HL-60/S4 treated with retinoic acid at 250 ng/mL for 4 days and 3 days (cell line): ENCODE measurements at regions not wholly inside any gene's neighbourhood (a gene's known extent, or its start where the extent isn't known, plus 50 kb on each side); places are given as distances from the start of the nearest gene placed in this dataset.

ENCODE experiments used
- in situ Hi-C: fragments of 300-500 bp; cut with MboI; formaldehyde crosslinking; loops from 2 replicates; pipeline ENCODE4 v1.7.0; 2022; ENCODE audit warnings: low sequenced_read_pairs

DNA sequence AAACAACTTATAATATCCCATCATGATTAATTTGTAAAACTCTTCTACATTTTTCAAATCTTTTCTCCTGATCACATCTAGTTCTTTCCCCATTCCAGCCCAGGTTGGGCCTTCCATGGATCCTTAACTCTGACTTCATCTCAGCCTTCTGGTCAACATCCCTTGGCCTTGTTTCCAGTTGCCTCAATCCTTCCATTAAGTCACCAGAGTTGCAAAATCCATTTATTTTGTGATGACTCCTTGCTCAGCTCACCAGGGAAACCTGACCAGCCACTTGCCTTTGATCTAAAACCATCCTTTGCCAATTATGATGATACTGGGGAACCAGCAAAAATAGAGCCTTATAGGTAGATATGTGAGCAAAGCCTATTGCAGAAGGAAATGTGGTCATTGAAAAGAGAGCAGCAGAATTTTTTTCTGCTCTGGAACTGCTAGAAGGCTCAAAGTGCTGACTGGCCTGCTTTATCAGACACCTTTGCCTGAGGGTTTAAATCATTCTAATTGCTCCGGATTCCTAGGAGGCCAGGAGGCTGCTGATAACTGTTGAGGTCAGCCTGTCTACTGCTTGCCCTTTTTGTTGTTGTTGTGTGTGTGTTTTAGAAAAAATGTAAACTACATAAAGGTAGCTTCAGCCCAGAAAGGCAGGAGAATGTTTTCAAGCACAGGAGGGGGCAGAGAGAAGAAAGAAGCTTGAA, 512.2 kb upstream of the GRIA1 start:
- in situ Hi-C loops: no loop called here

DNA sequence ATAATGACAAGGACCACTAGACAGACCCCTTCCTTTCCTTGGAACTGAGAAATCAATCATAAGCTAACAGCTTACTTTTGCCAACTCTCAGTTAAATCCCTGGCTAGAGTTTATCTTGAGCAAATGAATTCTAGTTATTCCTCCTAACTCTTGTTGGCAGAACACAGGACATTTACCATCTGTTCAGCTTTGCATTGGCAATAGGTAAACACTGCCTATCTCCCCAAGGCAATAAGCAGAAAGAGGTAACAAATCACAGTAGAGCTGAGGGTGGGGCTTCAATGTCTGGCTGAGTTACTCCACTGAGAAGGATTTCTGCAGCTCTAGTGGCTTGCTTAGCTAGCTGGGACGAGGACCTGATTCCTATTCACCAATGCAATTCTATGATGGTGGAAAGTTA, 503.3 kb upstream of the GRIA1 start:
- in situ Hi-C loops: no loop called here

DNA sequence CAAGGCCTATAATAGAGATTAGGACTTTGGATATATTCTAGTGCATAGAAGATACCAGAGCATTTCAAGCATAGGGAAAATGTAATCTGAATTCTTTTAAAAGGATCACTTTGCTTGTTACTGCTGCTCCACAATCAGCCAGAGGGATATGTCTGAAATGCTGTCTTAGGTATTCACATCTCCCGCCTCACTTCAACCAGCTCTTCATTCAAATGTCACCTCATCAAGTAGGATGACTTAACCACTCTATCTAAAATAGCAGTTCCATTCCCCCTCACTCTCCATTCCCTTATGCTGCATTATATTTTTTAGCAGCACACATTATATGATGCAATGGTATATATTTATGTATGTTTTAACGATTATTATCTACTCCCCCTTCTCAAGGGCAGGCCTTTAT, 500.3 kb upstream of the GRIA1 start:
- in situ Hi-C loops: no loop called here

DNA sequence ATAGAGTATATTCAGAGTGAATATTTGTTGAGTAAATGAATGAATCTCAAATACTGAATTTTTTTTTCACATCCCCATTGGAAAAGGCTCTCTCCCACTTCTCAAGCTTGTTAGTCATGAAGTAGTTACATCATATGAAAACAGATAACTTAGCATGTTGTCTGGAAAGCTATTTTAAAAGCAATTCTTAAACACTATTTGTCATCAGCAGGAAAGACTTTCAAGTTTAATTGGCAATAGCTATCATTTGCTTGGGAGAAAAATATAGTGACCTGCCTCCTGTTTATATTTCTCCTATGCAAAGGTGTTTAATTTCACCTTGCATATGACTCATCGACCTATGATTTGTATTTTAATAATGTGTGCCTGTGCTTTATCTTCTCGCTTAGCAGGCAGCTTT, 499.8 kb upstream of the GRIA1 start:
- in situ Hi-C loops: no loop called here

DNA sequence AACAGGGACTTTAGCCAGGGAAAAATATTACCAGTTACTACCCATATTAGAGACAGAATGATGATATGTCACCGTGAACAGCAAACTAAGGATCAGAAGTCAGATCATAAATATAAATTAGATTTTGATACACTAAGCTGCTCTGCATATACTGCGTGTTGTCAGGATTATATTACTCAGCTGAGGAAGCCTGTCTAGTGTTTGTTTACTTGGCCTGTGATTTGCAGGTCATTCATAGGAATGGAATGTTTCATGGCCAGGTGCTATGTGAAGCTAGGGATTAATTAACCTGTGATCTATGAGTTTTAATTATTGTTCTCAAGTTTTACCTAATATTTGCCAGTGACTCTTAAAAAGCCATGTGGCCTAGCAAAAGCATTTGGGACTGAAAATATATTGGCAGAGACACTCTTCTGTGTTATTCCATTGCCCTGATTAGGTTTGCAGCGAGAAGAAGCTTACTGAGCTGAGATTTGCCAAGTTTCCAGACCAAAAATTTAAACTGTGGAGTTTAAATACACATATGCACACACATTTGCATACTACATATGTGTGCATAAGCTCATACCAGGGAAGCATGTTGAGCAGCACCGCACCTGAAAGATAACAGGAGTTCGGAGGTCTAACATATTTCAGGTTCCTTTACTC, 496.3 kb upstream of the GRIA1 start:
- in situ Hi-C loops: no loop called here

DNA sequence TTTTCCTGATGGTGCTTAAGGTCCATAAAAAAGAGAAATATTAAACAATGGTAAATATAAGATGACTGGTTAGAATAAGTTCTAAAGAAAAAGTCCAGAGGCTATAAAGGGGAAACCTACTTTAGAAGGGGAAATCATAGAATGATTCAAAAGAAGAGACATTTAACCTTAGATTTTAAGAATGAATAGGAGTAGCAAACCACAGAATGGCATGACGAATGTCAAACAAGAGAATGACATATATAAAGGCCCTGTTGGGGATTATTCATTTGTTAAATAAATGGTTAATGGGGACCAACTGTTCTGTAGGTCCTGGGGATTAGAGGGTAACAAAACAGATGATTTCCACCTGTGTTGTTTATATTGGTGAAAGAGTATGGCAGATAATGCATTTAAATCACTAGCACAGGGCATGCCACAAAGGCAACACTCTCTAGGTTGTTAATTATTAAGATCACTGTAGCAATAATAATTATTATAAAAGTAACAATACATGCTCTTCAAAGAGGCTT, 495.2 kb upstream of the GRIA1 start:
- in situ Hi-C loops: no loop called here

DNA sequence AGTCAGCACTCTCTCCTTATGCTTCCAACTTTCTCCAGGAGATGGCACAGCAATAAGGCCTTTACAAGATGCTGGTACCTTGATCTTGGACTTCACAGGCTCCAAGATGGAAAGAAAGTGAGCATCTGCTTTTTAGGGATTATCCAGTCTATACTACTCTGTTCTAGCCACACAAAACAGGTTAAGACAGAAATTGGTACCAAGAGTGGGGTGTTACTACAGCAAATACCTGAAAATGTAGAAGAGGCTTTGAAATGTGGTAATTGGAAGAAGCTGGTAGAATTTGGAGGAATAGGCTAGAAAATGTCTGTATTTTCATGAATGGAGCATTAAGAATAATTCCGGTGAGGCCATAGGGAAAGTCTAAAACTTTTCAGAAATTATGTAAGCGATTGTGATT, 484.8 kb upstream of the GRIA1 start:
- in situ Hi-C loops: no loop called here

DNA sequence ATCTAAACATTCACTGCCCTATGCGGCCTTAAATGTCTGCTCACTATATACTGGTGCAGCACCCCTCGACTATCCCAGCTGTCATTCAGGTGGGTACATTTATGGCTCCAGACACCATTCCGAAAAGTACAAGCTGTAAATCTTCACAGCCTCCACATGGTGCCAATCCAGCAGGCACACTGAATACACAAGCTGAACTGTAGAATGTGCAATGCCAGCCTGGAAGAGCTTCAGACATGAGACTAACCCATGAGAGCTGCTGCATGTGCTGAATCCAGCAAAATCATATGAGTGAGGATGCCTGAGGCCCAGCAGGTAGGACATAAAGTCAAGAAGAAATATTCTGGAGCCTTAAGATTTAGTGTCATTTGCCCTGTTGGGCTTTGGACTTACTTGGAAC, 483.8 kb upstream of the GRIA1 start:
- in situ Hi-C loops: no loop called here

DNA sequence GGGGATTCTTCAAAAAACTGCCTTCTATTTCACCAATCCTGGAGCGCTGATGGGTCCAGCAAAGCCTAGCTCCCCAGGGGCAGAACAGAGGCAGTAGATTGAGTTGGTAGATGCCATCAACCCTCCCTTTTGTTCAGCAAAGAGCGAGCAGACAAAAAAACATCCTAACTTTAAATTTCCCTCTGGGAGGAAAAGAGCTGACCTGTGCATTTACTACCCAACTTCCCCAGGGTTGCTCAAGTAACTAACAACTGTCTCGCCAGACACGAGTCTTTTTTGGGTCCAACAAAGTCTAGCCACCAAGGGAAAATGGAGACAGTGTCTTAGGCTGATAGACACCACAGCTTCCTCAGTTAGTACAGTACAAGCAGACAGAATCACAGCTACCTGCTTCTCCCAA, 476.3 kb upstream of the GRIA1 start:
- in situ Hi-C loops: no loop called here

DNA sequence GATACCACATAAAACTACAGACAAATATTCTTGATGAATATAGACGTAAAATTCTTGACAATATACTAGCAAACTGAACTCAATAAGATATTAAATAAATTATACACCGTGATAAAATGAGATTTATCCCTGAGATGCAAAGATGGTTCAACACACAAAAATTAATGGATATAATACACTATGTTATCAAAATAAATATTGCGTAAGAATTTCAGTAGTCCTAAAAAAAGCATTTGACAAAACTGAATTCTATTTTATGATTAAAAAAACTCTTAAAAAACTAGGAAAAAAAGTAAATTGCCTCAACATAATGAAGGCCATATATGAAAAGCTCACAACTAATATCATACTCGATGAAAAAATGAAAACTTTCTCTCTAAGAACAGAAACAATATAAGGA, 472.3 kb upstream of the GRIA1 start:
- in situ Hi-C loops: no loop called here

DNA sequence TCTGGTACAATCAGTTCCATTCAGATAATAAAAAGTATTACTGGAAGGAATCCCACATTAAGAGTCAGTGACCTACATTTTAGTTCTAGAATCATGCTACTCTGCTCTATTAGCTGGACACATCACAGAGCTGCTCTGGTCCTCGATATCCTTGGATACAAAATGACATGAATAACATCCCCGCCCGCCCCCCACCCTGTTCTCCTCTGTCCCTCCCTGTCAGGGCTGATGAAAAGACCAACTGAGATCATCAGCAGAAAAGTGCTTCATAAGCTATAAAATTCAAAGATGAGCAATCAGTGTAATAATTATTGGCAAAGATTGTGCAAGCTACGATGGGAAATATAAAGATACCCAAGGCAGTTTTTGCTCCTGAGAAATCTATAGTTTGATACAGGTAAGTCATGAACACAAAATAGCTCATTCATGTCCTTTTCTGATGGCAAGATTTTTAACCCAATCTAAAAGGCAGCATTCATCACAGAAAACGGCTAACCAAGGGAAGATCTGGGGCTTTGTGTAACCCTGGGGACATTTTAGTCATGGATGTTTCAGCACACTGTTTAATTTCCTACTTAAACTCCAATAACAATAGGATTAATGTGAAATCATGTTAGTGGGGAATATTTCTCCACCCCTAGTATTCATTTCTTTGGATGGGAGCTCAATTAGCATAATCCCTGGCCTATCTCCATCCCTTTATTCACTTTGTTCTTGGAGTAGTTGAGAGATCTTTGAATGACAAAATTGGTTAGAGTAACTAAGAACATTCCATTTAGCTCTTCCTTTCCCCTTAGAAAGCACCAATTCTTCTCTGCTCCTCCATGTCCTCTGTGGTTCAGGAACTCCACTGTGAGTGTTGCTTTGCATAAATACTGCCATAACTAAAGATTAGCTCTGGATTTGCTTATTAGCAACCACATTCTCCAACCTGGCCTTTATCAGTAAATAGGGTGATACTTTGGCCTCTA, 459.4 kb upstream of the GRIA1 start:
- in situ Hi-C loops: no loop called here

DNA sequence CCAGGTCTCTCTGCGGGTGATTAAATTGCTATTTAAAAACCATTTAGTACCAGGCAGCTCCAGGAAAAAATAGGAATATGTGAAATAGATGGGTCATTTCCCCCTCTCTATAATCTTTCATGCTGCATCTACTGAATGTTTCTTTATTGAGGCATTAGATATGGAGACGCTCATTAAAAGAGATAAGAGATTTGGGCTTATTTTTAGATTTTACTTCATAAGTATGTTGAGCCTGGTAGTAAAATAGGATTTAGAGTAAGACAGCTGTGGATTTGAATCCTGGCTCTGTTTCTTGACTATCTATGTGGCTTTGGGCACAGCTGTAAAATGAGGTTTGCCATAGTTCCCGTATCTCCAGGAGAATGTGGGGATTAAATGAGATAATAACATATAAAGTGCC, 451.0 kb upstream of the GRIA1 start:
- in situ Hi-C loops: no loop called here

DNA sequence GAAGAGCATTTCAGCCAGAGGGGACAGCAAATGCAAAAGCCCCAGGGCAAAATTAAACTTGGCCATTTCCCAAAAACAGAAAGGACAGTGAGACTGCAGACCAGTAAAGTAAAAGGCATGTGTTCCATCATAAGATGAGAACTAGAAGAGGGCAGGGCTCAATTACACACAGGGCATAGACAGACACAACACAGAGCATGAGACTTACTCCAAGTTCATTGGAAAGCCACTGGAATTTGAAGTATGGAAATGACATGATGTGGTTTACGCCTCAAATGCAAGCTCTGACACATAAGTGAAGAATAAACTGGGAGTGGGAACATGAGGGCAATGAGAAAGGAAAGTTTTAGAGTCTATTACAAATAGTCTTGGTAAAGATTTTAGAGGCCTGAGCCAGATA, 446.6 kb upstream of the GRIA1 start:
- in situ Hi-C loops: no loop called here

DNA sequence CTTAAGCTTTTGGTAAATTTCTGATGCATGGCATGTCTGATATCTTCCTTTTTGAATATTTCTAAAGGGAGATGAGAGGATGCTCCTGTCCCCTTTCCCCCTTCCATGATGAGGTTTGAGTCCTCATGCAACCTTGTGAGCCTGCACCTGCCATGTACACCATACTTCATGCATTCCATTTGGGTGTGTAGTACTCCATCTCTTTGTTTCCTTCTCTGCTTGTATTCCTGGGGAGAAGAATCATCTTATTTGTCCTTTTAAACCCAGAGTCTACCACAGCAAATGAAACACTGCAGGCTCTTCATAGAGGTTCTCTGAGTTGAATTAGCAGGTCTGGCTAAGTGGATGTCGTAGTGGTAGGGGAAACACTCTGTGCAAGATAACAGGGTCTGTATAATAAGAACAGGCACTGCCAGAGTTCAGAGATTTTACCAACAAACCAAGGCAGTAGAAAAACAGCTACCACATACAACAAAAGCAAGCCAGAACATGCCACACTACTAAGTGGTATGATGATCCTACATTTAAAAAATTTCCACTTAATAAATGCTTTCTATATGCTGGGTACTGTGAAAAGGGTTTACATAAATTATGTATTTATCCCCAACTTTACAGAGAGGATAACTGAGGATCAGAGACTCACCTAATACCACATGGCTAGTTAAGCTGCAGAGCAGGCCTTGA, 439.8 kb upstream of the GRIA1 start:
- in situ Hi-C loops: no loop called here

DNA sequence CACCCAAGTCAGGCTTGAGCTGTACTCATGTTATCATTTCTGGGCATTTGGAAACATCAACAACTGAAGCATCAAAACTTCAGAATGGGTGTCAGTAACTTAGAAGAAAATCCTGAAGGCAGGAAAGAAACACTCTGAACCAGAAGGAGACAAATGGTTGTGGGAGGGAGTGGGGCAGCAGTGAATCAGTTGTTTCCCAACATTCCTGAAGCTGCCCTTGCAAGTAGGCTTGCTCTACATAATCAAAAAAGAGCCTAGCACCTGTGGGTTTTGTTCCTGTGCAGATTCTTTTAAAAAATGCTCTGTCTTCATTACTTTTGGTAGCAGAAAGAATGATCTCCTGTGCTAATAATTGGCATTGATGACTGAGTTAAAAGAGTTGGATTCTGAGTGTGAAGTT, 424.2 kb upstream of the GRIA1 start:
- in situ Hi-C loops: no loop called here

DNA sequence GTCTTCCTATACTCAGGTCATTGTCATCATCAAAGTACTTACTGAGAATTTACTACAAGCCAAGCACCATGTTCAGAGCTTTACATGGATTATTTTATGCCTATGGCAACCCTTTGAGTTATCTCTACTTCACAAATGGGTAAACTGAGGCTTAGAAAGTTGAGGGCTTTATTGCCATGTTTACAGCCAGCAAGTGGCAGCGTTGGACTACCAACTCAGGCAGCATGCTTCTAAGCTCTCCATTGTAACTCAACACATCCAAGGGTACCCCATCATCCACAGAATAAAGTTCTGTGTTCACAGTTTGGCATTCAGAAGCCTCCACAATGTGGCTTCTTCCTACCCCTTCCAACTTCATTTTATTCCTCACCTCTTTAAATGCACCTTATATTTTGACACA, 422.6 kb upstream of the GRIA1 start:
- in situ Hi-C loops: no loop called here

DNA sequence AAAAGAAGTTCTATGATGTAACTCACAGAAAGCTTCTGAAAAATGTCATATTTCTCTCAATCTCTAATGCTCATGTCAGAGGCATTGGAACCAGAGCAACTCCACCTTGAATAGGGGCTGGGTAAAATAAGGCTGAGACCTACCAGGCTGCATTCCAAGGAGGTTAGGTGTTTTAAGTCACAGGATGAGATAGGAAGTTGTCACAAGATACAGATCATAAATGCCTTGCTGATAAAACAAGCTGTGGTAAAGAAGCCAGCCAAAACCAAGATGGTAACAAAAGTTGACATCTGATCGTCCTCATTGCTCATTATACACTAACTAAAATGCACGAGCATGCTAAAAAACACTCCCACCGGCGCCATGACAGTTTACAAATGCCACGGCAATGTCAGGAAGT, 411.1 kb upstream of the GRIA1 start:
- in situ Hi-C loops: no loop called here

DNA sequence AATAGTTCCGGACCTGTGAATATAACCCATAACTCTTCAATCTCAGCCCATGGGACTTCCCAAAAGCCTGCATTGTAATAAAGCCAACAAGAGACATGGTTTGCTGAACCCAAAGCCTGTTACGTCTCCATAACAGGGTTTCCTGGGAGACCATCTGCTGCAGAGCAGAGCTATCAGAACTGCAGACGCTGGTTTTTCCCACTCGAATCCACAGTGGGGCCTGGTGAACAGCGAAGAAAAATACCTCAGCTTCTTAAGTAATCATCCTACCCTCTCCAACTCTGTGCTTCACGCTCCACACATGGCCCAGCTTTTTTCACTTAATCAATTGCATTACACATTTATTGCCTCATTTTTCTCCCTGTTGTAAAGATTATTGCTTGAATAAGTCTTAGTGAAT, 409.5 kb upstream of the GRIA1 start:
- in situ Hi-C loops: no loop called here

DNA sequence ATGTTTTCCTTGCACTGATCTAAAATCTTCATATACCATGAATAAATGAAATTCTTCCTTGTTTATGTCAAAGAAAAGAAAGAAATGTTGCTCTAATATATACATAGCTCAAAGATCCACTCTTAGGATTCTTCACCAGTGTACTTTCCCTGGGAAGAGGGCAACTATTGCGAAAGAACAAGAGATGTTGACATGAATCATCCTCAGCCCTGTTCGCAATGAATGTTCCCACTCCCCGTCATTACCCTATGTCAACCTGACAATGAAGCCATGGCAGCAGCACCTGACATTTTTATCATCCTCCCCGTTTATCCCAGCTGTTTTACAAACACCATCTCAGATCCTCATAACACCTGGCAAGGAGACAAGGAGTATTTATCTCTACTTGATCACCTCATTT, 409.1 kb upstream of the GRIA1 start:
- in situ Hi-C loops: no loop called here

DNA sequence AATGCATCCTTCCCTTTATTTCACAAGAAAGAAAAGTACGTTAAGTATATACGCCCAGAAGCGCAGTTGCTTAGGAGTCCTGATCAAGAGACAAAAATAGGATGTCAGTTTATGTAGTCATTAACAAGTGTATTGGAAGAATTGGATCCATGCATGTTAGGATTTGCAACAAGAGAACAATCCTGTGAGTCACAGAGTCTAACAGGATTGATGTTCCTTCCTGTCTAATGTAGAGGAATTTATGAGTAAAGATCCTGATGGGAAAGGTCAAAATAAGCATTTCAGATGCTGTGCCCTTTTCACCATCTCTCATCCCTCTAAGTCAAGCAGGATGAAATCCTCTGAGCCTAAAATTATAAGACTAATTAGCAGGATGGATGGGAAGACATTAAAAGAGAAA, 406.0 kb upstream of the GRIA1 start:
- in situ Hi-C loops: no loop called here

DNA sequence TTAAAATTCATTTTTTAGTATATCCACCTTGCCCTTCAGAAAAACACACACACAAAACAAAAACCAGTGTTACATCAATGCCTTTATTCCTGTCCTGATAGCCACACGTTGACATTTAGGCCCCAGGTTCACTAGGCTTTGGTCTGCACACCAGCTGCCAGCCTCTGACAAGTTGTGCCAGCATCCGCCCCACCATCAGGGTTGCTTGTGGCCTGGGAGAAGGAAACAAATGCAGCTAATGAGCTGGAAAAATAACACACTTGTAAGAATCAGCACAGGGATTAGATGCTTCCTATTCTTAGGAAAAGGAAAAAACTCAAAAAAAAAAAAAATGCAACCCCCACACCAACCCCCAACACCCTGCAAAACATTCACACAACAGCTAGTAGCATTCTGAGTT, 404.0 kb upstream of the GRIA1 start:
- in situ Hi-C loops: no loop called here
